GM21737 (cell line): ENCODE measurements at regions not wholly inside any gene's neighbourhood (a gene's known extent, or its start where the extent isn't known, plus 50 kb on each side); places are given as distances from the start of the nearest gene placed in this dataset.

Experiments
- ATAC-seq: cut with Tn5 transposase; IDR thresholded peaks from one replicate; pipeline ENCODE4 v1.9.1; 2021; ENCODE audit warnings: mild to moderate bottlenecking, moderate library complexity; ENCODE audit not compliant: unreplicated experiment

- ATAC-seq: no peak
These were observed 58.4 kb upstream of the TNS3 start for GRCh38 chr7:47640265-47640664.

DNA sequence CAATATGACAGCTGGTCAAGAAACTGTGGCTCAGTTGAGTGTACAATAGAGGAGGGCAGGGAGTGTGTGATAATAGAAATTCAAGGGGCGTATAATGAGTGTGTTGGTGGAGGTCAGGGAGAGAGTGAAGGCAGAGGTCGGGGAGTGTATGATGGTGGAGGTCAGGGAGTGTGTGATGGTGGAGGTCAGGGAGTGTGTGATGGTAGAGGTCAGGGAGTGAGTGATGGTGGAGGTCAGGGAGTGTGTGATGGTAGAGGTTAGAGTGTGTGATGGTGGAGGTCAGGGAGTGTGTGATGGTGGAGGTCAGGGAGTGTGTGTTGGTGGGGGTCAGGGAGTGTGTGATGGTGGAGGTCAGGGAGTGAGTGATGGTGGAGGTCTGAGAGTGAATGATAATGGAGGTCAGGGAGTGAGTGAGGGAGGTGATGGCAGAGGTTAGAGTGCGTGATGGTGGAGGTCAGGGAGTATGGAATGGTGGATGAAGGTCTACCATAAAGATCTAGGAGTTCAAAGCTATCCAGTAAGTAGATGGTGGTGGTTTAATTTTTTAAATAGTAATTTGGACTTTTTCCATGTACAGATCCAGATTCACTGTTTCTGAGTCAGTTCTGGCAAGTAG, 57.7 kb upstream of the TNS3 start:
- ATAC-seq: no peak

- ATAC-seq: no peak
These were observed 56.9 kb upstream of the TNS3 start for GRCh38 chr7:47638679-47639315.

- no peak for ATAC-seq
These were observed 54.7 kb upstream of the TNS3 start for GRCh38 chr7:47636433-47637175.

DNA sequence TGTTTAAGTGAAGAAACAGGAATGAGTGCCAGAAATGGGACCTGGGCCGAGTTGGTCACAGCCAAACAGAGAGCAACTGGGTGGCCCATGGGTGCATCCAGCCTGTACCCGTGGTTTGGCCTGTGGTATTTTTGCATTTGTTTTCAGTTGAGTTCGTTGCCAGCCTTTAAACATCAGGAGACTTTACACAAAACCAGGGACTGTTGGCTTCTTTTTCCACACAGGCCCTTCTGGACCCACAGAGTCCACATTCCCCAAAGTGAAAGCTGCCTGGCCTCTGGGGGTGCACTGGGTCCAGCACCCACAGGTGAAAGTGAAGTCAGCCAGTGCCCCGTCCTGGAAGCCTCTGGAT, 54.1 kb upstream of the TNS3 start:
- ATAC-seq: no peak

DNA sequence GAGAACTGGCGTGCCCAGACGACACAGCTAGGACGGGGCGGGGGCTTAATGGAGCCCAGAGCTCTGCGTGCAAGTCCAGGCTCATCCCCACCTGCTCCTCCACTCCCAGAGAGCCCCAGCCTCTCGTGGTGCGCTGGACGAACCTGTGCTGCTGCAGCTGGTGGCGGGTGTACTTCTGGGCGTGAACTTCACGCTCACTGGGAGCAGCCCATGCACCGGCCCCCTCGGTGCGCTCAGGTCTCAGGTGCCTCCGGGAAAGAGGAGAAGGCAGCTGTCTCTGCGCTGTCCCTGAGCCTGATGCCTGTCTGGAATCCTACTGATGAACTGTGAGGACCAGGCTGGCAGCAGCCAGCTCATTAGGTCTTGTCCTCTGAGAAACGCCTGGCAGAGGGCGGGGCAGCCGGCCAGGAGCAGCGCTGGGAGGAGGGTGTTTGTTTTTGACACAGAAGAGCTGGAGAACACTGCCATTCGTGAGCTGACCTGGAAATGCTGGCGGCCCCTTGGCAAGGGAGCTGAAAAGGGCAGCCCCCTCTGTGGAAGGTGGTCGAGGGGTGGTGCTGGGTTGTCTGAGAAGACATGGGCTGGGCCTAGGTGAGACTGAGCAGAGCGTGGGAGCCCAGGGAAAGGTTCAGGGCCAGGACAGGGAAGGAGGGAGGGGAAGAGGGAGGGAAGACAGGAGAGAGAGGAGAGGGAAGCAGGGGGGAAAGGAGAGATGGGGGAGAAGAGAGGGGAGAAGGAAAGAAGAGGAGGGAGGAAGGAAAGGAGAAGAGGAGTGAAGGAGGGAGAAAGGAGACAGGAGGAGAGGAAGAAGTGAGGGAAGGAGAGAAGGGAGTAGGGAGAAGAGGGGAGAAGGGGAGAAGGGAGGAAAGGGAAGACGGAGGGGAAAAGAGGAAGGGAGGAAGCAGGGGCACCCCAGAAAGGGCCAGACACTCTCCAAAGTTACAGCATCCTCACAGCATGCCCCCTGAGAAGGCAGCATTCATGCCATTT, 53.5 kb upstream of the TNS3 start:
- no peak for ATAC-seq

GRCh38 chr7:47634273-47634672, 52.4 kb upstream of the TNS3 start:
- no peak for ATAC-seq

GRCh38 chr7:47633134-47633533, 51.2 kb upstream of the TNS3 start:
- ATAC-seq: no peak
